ENCODE measurements at regions not wholly inside any gene's neighbourhood (a gene's known extent, or its start where the extent isn't known, plus 50 kb on each side); places are given as distances from the start of the nearest gene placed in this dataset.

- no peak for DNase-seq
Measured at GRCh38 chr18:78726326-78727056, 253.1 kb upstream of the SALL3 start.

- DNase-seq, result no peak
Measured at GRCh38 chr18:78727057-78727739, 252.4 kb upstream of the SALL3 start.

GRCh38 chr18:78727877-78728783 lies 251.5 kb upstream of the SALL3 start:
- DNase-seq, result no peak

GRCh38 chr18:78728784-78729467 lies 250.7 kb upstream of the SALL3 start:
- no peak for DNase-seq

GRCh38 chr18:78730546-78730945 lies 249.1 kb upstream of the SALL3 start:
- DNase-seq, result no peak

- no peak for DNase-seq
Measured at GRCh38 chr18:78731016-78731397, 248.6 kb upstream of the SALL3 start.

GRCh38 chr18:78731398-78732032 lies 248.1 kb upstream of the SALL3 start:
- DNase-seq, result no peak

GRCh38 chr18:78732273-78733210 lies 247.1 kb upstream of the SALL3 start:
- DNase-seq, result no peak

GRCh38 chr18:78733762-78734613 lies 245.6 kb upstream of the SALL3 start:
- DNase-seq, result no peak

- DNase-seq, result no peak
Measured at GRCh38 chr18:78734614-78734945, 245.0 kb upstream of the SALL3 start.

- no peak for DNase-seq
Measured at GRCh38 chr18:78735131-78736014, 244.2 kb upstream of the SALL3 start.

GRCh38 chr18:78736015-78736690 lies 243.5 kb upstream of the SALL3 start:
- no peak for DNase-seq

- no peak for DNase-seq
Measured at GRCh38 chr18:78737006-78737915, 242.4 kb upstream of the SALL3 start.

GRCh38 chr18:78738076-78738690 lies 241.4 kb upstream of the SALL3 start:
- no peak for DNase-seq

GRCh38 chr18:78739115-78739514 lies 240.5 kb upstream of the SALL3 start:
- no peak for DNase-seq

- no peak for DNase-seq
Measured at GRCh38 chr18:78739882-78740677, 239.5 kb upstream of the SALL3 start.

Data from GF-D8 (cell line).